OCI-LY7 (cell line): ENCODE measurements at regions not wholly inside any gene's neighbourhood (a gene's known extent, or its start where the extent isn't known, plus 50 kb on each side); places are given as distances from the start of the nearest gene placed in this dataset.

Experiments used
- EZH2phosphoT487 ChIP-seq: fragments of 200-600 bp; sonication (generic); IDR thresholded peaks from 2 replicates; pipeline ENCODE4 v1.6.1; 2018; ENCODE audit warnings: low read depth, borderline replicate concordance, mild to moderate bottlenecking, mixed run types, antibody characterized with exemption, low read length, moderate library complexity, mixed read lengths
- TF ChIP-seq, protein P1 (sequence below): fragments of 200-600 bp; sonication (generic); conservative IDR thresholded peaks from 2 replicates; pipeline ENCODE4 v1.5.1; 2014; ENCODE audit warnings: mild to moderate bottlenecking, antibody characterized with exemption, low read length, moderate library complexity, mixed read lengths

DNA sequence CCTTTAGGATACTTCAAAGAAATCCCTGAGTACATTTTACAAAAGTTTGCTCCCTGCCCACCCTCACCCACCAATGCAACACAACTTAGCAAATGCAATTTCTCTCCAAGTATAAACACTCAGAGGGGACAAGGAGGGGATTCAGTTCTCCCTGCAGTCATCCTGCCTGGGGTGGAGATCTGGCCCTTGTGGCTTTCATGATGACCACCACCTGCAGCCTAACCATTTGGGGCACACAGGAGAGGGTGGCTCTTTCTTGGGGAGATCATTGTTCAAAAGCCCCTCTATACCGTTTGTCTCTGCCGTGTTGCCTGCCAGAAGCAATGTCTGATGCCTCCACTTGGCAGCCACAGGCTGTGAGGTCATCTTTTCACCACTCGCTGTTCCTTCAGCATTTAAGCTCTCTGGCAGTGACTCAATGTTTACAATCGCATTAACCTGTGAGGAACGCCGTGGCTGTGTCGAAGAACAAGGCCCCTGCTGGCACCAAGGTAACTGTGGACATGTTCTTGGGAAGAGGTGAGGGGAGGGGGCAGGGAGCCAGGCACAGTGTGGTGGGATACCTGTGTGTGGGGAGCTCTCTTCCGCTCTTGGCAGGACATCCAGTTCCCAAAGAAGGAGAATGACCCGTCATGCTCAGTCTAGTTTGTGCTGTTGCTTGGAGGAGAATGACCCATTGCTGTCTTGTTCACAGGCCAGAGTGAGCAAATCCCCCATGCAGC, 103.9 kb upstream of the DUSP10 start:
- TF ChIP-seq, protein P1, sequence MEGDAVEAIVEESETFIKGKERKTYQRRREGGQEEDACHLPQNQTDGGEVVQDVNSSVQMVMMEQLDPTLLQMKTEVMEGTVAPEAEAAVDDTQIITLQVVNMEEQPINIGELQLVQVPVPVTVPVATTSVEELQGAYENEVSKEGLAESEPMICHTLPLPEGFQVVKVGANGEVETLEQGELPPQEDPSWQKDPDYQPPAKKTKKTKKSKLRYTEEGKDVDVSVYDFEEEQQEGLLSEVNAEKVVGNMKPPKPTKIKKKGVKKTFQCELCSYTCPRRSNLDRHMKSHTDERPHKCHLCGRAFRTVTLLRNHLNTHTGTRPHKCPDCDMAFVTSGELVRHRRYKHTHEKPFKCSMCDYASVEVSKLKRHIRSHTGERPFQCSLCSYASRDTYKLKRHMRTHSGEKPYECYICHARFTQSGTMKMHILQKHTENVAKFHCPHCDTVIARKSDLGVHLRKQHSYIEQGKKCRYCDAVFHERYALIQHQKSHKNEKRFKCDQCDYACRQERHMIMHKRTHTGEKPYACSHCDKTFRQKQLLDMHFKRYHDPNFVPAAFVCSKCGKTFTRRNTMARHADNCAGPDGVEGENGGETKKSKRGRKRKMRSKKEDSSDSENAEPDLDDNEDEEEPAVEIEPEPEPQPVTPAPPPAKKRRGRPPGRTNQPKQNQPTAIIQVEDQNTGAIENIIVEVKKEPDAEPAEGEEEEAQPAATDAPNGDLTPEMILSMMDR = no peak
- no peak for TF ChIP-seq EZH2phosphoT487
